Esophagus squamous epithelium (tissue), 4 donors: ENCODE measurements at regions not wholly inside any gene's neighbourhood (a gene's known extent, or its start where the extent isn't known, plus 50 kb on each side); places are given as distances from the start of the nearest gene placed in this dataset.
"Not testable (repeated sequence)": the region's sequence is repeated elsewhere in the genome, so short reads cannot be mapped to it uniquely, and the experiment has no call there.

Experiments used
- POLR2A ChIP-seq, 4 donors: fragments of 450-650 bp; IDR thresholded peaks; one replicate each; pipeline ENCODE4 v1.6.1; 2017; ENCODE audit warnings: antibody characterized with exemption in 4 of 4, mild to moderate bottlenecking in 4 of 4, moderate library complexity in 3 of 4
- TF ChIP-seq, protein P1 (sequence below), 6 experiments: fragments of 450-650 bp in 4 of 6; fragments of 200-600 bp in 2 of 6; sonication (generic) in 2 of 6; IDR thresholded peaks; one replicate each; pipeline ENCODE4 v1.5.1; 2016 to 2019; ENCODE audit warnings: antibody characterized with exemption in 6 of 6, mild to moderate bottlenecking in 4 of 6, moderate library complexity in 4 of 6

DNA sequence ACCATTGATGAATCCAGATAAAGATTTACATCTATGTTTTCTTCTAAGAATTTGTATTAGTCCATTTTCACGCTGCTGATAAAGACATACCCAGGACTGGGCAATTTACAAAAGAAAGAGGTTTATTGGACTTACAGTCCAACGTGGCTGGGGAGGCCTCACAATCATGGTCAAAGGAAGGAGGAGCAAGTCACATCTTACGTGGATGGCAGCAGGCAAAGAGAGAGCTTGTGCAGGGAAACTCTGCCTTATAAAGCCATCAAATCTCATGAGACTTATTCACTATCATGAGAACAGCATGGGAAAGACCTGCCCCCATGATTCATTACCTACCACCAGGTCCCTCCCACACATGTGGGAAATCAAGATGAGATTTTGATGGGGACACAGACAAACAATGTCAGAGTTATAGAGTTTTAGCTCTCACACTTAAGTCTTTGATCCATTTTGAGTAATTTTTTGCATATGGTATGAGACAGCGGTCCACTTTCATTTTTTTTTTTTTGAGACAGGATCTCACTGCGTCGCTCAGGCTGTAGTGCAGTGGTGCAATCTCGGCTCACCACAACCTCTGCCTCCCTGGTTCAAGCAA lies 53.5 kb upstream of the JADE2 start:
- TF ChIP-seq, protein P1, sequence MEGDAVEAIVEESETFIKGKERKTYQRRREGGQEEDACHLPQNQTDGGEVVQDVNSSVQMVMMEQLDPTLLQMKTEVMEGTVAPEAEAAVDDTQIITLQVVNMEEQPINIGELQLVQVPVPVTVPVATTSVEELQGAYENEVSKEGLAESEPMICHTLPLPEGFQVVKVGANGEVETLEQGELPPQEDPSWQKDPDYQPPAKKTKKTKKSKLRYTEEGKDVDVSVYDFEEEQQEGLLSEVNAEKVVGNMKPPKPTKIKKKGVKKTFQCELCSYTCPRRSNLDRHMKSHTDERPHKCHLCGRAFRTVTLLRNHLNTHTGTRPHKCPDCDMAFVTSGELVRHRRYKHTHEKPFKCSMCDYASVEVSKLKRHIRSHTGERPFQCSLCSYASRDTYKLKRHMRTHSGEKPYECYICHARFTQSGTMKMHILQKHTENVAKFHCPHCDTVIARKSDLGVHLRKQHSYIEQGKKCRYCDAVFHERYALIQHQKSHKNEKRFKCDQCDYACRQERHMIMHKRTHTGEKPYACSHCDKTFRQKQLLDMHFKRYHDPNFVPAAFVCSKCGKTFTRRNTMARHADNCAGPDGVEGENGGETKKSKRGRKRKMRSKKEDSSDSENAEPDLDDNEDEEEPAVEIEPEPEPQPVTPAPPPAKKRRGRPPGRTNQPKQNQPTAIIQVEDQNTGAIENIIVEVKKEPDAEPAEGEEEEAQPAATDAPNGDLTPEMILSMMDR (IDR thresholded peaks at IDR 0.05) = not testable (repeated sequence)
- not testable (repeated sequence) for TF ChIP-seq POLR2A (IDR thresholded peaks at IDR 0.05)
